GF-D8 (cell line): ENCODE measurements at regions not wholly inside any gene's neighbourhood (a gene's known extent, or its start where the extent isn't known, plus 50 kb on each side); places are given as distances from the start of the nearest gene placed in this dataset.
"Not testable (repeated sequence)": the region's sequence is repeated elsewhere in the genome, so short reads cannot be mapped to it uniquely, and the experiment has no call there.

Experiments used
- DNase-seq: peaks from one replicate; lab custom pipeline; 2025; lab: John Stamatoyannopoulos, UW

DNA sequence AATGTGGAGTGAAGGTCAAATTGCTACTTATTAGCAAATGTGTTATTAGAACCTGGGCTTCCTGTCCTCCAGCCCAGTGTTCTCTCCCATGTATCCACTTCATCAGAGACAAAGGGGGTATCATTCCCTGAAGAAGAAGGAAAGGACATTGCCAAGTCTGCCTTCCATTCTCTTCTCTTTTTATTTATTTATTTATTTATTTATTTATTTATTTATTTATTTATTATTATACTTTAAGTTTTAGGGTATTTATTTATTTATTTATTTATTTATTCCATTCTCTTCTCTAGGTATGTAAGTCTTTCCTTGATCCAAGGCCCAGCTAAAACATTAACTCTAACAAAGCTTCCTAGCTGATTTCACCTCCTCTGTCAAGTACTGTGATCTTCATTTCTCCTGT is 277.8 kb upstream of the DNAJC19 start:
- no peak for DNase-seq

- no peak for DNase-seq
Observed at GRCh38 chr3:181265750-181266333, 276.3 kb upstream of the DNAJC19 start.

DNA sequence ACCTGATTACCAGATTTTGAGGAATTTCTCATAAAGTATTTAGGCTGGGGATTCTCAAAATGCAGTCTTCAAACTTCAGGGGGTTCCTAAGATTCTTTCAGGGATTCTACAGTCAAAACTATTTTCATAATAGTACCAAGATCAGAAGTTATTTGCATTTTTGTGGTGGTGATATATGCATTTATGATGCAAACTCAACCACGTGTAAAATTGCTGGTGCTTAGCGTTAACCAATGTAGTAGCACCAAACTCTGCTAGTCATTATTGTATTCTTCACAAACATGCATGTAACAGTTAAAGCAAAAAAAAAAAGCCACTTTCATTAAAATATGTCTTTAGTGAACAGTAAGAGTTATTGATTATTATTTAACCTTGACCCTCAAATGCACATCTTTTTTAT is 274.9 kb upstream of the DNAJC19 start:
- DNase-seq, result no peak

GRCh38 chr3:181253796-181254195 is 264.3 kb upstream of the DNAJC19 start:
- DNase-seq, result no peak

DNA sequence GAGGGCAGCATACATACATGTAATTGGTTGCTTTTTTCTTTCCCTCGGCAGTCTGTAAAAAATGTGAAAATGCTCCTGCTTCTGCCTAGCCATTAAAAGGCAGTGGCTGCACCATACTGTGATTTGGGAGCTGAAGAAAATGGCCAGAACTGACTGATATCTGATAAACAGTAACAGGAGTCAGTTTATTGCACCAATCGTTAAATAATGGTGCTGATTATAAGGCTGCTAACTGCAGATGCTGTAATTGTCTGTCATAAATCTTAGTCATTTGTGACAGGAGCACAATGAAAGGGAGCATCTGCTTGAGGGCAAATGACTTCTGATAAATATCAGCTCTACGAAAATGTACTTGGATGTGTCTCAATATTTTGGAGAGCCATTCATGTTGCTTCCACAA is 263.1 kb upstream of the DNAJC19 start:
- DNase-seq, result no peak

DNA sequence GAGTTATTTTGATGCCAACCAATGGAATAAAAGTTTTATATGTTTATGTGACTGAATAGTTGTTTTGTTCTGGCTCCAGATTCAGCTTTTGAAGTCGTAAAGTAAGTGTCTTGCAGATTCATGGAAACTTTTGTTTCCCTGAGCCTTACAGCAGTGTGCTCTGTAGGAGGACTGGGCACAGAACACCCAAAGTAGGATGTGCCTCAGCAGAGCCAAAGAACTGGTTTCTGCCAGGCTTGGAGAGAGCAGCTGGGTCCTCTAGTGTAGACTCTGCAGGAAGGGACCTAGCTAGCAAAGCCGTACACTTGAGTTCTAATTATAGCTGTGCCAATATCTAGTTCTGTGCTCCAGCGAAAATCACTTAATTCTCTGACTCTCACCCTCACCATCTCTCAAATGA is 261.2 kb upstream of the DNAJC19 start:
- no peak for DNase-seq

- no peak for DNase-seq
Observed at GRCh38 chr3:181239441-181239840, 249.9 kb upstream of the DNAJC19 start.

- DNase-seq, result no peak
Observed at GRCh38 chr3:181230258-181230657, 240.7 kb upstream of the DNAJC19 start.

DNA sequence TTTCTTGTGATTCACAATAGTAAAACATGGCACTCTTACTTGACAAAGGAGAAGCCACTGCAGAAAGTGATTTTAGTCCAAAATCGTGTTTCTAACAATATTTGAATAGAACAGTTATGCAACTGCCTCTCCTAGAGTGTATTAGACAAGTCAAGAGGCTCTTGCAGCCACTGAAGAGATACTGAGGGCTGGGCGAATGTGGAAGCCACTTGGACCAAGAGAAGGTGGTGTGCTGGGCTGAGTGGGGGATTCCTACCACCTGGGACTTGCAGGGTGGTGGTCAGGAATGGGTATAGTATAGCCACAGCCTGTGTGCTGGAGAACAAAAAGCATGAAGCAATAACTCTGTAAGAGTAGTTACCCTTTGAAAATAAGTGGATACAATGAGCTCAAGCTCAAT is 223.8 kb upstream of the DNAJC19 start:
- no peak for DNase-seq

GRCh38 chr3:181212271-181212670 is 222.7 kb upstream of the DNAJC19 start:
- DNase-seq, result no peak

GRCh38 chr3:181210275-181210674 is 220.7 kb upstream of the DNAJC19 start:
- DNase-seq, result no peak

- no peak for DNase-seq
Observed at GRCh38 chr3:181189556-181189955, 200.0 kb upstream of the DNAJC19 start.

DNA sequence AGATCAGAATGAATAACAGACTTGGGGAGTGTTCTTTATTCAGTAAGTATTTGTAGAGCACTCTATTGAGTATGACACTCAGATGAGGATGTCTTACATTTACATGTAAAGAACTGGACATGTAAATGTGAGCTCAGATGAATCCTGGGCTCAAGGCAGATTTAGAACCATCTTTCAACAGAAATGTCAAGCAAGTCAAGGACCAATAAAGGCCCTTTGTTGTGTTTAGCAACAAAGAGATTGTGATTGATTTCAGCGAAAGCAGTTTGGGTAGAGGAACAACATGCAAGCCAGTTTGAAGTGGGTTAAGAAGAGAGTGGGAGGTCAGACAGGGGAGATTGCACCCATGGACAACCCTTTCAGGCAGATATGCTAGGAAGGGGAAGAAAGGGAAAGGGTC is 194.2 kb upstream of the DNAJC19 start:
- no peak for DNase-seq

DNA sequence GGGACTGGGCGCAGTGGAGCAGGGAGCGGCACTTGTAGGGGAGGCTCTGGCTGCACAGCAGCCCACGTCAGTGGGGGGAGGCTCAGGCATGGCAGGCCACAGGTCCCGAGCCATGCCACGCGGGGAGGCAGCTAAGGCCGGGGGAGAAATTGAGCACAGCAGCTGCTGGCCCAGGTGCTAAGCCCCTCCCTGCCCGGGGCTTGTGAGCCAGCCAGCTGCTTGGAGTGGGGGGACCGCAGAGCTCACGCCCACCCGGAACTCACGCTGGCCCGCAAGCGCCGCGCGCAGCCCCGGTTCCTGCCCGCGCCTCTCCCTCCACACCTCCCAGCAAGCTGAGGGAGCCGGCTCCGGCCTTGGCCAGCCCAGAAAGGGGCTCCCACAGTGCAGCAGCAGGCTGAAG is 193.5 kb upstream of the DNAJC19 start:
- not testable (repeated sequence) for DNase-seq

DNA sequence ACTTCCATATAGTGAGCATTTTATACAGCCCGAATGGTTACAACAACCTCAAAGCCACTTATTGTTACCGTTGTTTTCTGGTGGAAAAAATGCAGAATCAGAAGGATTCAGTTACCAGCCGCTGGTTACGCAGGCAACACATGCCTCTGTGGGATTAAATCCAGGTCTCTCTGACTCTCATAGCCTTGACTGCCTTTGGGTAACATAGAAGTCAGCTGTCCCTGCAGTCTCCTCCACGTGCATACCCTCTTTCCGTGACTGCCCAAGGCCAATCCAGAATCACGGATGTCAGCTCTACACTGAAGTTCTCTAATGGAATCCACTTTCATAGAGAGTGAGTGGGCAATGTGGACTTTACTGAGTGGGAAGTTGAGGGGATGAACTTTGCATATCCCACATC is 189.5 kb upstream of the DNAJC19 start:
- no peak for DNase-seq

- DNase-seq, result peak; percentile 15
Observed at GRCh38 chr3:181176601-181177000, 187.1 kb upstream of the DNAJC19 start.

DNA sequence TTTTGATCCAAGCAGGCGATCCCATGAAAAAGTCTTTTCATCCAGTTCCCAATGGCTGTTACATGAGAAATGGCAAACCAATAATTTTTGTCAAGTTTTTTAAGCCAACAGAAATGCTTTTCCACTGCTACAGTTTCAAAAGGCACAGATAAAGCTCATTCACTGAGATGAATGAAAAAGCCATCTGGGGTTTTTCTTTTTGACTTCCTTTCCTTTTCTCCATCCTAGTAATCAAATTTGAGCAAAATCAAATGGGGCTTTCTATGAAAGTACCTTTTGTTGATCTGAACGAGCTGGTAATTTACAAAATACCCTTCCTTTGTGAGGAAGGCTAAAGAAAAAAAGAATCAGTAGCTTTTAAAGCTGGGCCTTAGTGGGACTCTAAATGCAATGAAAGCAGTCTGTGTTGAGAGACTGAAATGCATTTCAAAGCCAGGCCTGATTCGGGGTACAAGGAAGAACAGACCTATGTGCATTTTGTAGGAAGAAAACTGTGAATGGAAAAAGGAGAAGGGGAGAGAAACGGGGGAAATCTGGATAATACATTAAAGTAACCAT is 185.2 kb upstream of the DNAJC19 start:
- DNase-seq, result no peak

- no peak for DNase-seq
Observed at GRCh38 chr3:181174022-181174421, 184.5 kb upstream of the DNAJC19 start.

DNA sequence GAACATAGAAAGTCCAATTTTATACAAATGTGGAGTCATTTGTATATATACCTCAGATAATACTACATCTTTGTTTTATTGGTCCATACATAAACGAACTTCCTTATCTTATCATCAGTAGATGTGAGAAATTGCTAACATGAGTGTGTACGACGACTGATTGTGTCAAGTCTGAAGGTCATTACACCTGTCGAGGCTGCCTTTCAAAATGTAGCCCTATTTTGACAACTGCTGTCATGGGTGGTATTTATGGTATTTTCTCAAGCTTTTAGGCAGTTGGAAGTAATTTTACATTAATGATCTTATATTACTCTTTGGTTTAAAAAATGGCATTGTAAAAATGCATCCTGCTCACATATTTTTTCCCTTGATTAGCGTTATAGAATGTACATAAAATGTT is 183.7 kb upstream of the DNAJC19 start:
- no peak for DNase-seq

- DNase-seq, result no peak
Observed at GRCh38 chr3:181134873-181135272, 145.3 kb upstream of the DNAJC19 start.

- DNase-seq, result no peak
Observed at GRCh38 chr3:181133832-181134231, 144.3 kb upstream of the DNAJC19 start.

- DNase-seq, result no peak
Observed at GRCh38 chr3:181105646-181106045, 116.1 kb upstream of the DNAJC19 start.

DNA sequence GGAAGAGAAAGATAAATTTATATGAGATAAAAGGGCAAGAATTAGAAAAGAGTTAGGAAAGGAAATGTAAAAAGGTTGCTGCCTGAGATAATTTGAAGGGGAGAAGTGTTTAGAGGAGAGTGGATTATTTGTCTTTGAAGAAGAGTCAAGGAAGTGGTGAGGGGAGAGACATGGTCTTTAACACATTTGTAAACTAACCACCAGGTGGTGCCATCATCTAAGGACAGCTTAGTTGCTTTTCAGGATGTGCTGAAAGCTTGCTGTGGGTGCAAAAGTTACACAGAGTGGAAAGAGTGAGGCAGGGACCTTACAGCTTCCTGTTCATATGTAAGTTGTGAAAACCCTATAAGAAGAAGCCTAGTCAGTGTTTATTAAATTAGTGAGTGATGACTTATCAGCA is 114.1 kb upstream of the DNAJC19 start:
- DNase-seq, result peak; percentile 5

DNA sequence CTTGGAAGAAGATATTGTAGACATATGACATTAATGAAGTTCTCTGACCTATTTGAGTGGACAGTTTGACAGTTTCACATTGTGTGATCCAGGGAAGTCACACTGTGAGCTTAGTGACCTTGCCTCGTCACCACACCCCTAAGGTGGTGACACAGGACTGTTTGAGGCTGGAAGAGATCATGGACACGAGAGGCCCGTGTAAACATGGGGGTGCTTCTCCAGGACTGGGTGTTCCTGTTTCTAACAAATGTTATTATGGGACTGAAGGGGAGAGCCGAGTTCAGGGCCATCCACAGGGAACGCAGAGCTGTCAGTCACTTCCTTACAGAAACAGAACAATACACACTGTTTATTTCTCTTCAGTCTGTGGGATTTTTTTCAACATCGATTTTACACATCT is 96.5 kb upstream of the DNAJC19 start:
- no peak for DNase-seq
